ENCODE measurements at regions not wholly inside any gene's neighbourhood (a gene's known extent, or its start where the extent isn't known, plus 50 kb on each side); places are given as distances from the start of the nearest gene placed in this dataset.
A peak's percentile ranks its signal among the peaks of the same experiment; 100 is the strongest.

- peaks cover 20% of the 10 kb centered on the region for H3K4me1 Mint-ChIP-seq
- H3K4me3 Mint-ChIP-seq = no peak overlapping the region
- no peak for TF ChIP-seq CTCF (IDR thresholded peaks at IDR 0.05; ENCODE audit: unreplicated experiment in 3 of 3)
These were observed 84.7 kb downstream of the LINGO1 start for GRCh38 chr15:77547801-77548588.

GRCh38 chr15:77546870-77547269 is 85.8 kb downstream of the LINGO1 start:
- H3K4me3 Mint-ChIP-seq = no peak overlapping the region
- H3K27ac Mint-ChIP-seq = no peak overlapping the region
- TF ChIP-seq CTCF (IDR thresholded peaks at IDR 0.05; ENCODE audit: unreplicated experiment in 3 of 3) = no peak
- peaks cover 27% of the 10 kb centered on the region for H3K27me3 Mint-ChIP-seq (ENCODE audit: low read depth)
- no peaks in the 10 kb centered on the region for H3K36me3 Mint-ChIP-seq (ENCODE audit: low read depth)
- H3K4me1 Mint-ChIP-seq = peaks cover 27% of the 10 kb centered on the region
- H3K9me3 Mint-ChIP-seq = no peaks in the 10 kb centered on the region

More at GRCh38 chr15:77547801-77548588, 84.7 kb downstream of the LINGO1 start:
- H3K9me3 Mint-ChIP-seq = no peaks in the 10 kb centered on the region
- H3K27me3 Mint-ChIP-seq (ENCODE audit: low read depth) = peaks cover 27% of the 10 kb centered on the region
- no peaks in the 10 kb centered on the region for H3K36me3 Mint-ChIP-seq (ENCODE audit: low read depth)
- peak overlapping the region in 1 of 3 experiments; percentile 43 for H3K27ac Mint-ChIP-seq

GRCh38 chr15:77546050-77546501 is 86.6 kb downstream of the LINGO1 start:
- no peak for TF ChIP-seq CTCF (IDR thresholded peaks at IDR 0.05; ENCODE audit: unreplicated experiment in 3 of 3)
- Mint-ChIP-seq H3K9me3 (no peaks in the 10 kb centered on the region), H3K27ac (peak overlapping the region in 1 of 3 experiments; percentile 3), H3K27me3 (ENCODE audit: low read depth) (peaks cover 22% of the 10 kb centered on the region), H3K4me1 (peaks cover 30% of the 10 kb centered on the region), H3K36me3 (ENCODE audit: low read depth) (no peaks in the 10 kb centered on the region), H3K4me3 (no peak overlapping the region)

GRCh38 chr15:77545058-77545457 is 87.7 kb downstream of the LINGO1 start:
- Mint-ChIP-seq H3K4me3 (no peak overlapping the region), H3K27ac (peak overlapping the region in 1 of 3 experiments; percentile 6), H3K9me3 (no peaks in the 10 kb centered on the region), H3K4me1 (peaks cover 32% of the 10 kb centered on the region), H3K27me3 (ENCODE audit: low read depth) (peaks cover 22% of the 10 kb centered on the region), H3K36me3 (ENCODE audit: low read depth) (no peaks in the 10 kb centered on the region)
- no peak for TF ChIP-seq CTCF (IDR thresholded peaks at IDR 0.05; ENCODE audit: unreplicated experiment in 3 of 3)

GRCh38 chr15:77544162-77544561 is 88.5 kb downstream of the LINGO1 start:
- peaks cover 37% of the 10 kb centered on the region for H3K4me1 Mint-ChIP-seq
- no peak for TF ChIP-seq CTCF (IDR thresholded peaks at IDR 0.05; ENCODE audit: unreplicated experiment in 3 of 3)
- peak overlapping the region in 2 of 3 experiments; percentile 1 to 28 for H3K4me3 Mint-ChIP-seq
- H3K27ac Mint-ChIP-seq = peak overlapping the region in 1 of 3 experiments; percentile 83
- no peaks in the 10 kb centered on the region for H3K9me3 Mint-ChIP-seq
- H3K36me3 Mint-ChIP-seq (ENCODE audit: low read depth) = no peaks in the 10 kb centered on the region
- peaks cover 22% of the 10 kb centered on the region for H3K27me3 Mint-ChIP-seq (ENCODE audit: low read depth)
